Esophagus muscularis mucosa (tissue), 3 donors: ENCODE measurements at regions not wholly inside any gene's neighbourhood (a gene's known extent, or its start where the extent isn't known, plus 50 kb on each side); places are given as distances from the start of the nearest gene placed in this dataset.

ENCODE experiments used
- EP300 ChIP-seq: sonication (generic); formaldehyde crosslinking; IDR thresholded peaks from one replicate; pipeline ENCODE4 v1.6.1; 2017; ENCODE audit warnings: antibody characterized with exemption
- TF ChIP-seq, protein P1 (sequence below), 3 experiments: fragments of 200-600 bp in 2 of 3; fragments of 450-650 bp in 1 of 3; sonication (generic) in 2 of 3; IDR thresholded peaks; one replicate each; pipeline ENCODE4 v1.5.1; 2017 to 2019; ENCODE audit warnings: antibody characterized with exemption in 3 of 3, mild to moderate bottlenecking in 2 of 3, moderate library complexity in 1 of 3

DNA sequence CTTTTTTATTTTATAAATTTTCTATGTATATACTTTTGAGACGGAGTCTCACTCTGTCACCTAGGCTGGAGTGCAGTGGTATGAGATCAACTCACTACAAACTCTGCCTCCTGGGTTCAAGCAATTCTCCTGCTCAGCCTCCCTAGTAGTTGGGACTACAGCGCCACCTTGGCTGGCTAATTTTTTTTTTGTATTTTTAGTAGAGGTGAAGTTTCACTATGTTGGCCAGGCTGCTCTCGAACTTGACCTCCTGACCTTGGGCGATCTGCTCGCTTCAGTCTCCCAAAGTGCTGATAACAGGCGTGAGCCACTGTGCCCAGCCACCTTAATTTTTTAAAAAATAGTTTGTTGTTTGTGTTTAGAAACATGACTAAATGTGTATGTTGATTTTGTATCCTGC, 76.6 kb downstream of the FBXO4 start:
- TF ChIP-seq, protein P1, sequence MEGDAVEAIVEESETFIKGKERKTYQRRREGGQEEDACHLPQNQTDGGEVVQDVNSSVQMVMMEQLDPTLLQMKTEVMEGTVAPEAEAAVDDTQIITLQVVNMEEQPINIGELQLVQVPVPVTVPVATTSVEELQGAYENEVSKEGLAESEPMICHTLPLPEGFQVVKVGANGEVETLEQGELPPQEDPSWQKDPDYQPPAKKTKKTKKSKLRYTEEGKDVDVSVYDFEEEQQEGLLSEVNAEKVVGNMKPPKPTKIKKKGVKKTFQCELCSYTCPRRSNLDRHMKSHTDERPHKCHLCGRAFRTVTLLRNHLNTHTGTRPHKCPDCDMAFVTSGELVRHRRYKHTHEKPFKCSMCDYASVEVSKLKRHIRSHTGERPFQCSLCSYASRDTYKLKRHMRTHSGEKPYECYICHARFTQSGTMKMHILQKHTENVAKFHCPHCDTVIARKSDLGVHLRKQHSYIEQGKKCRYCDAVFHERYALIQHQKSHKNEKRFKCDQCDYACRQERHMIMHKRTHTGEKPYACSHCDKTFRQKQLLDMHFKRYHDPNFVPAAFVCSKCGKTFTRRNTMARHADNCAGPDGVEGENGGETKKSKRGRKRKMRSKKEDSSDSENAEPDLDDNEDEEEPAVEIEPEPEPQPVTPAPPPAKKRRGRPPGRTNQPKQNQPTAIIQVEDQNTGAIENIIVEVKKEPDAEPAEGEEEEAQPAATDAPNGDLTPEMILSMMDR (IDR thresholded peaks at IDR 0.05) = no peak
- no peak for TF ChIP-seq EP300
